Spinal cord (tissue), 9 donors: ENCODE measurements at regions not wholly inside any gene's neighbourhood (a gene's known extent, or its start where the extent isn't known, plus 50 kb on each side); places are given as distances from the start of the nearest gene placed in this dataset.

Experiments
- DNase-seq, 6 donors: peaks; one replicate each; pipeline versions ENCODE4 v3.0.0 to v3.0.0-alpha.2; 2013 to 2015; ENCODE audit warnings: low spot score in 6 of 6, low read depth in 4 of 6
- H3K27ac ChIP-seq: one replicate; pipeline ENCODE4 v1.5.1; 2013; ENCODE audit warnings: low read depth, low read length, control low read depth
- H3K27me3 ChIP-seq: one replicate; pipeline ENCODE4 v1.6.1; 2013; ENCODE audit warnings: low read length; ENCODE audit not compliant: control insufficient read depth, insufficient read depth
- H3K36me3 ChIP-seq: one replicate; pipeline ENCODE4 v1.6.1; 2013; ENCODE audit warnings: low read length; ENCODE audit not compliant: control insufficient read depth, insufficient read depth
- H3K4me1 ChIP-seq: one replicate; pipeline ENCODE4 v1.6.1; 2013; ENCODE audit warnings: low read length; ENCODE audit not compliant: control insufficient read depth, insufficient read depth
- H3K4me3 ChIP-seq: one replicate; pipeline ENCODE4 v1.5.1; 2013; ENCODE audit warnings: low read depth, low read length, control low read depth
- H3K9me3 ChIP-seq: one replicate; pipeline ENCODE4 v1.6.1; 2013; ENCODE audit warnings: low read length; ENCODE audit not compliant: control insufficient read depth, insufficient read depth
- WGBS: methylation state at CpG from one replicate; pipeline ENCODE4 v1.1.5; 2013; ENCODE audit warnings: missing lambda C conversion rate; ENCODE audit not compliant: insufficient coverage; 5-methylcytosine and 5-hydroxymethylcytosine counted together
- donor health status: healthy.

- H3K4me3 ChIP-seq: no peak overlapping the region
- H3K27me3 ChIP-seq: peaks cover 2% of the 10 kb centered on the region
- no peak overlapping the region for H3K27ac ChIP-seq
- H3K4me1 ChIP-seq: peaks cover 43% of the 10 kb centered on the region
- no peak for DNase-seq
- no peaks in the 10 kb centered on the region for H3K36me3 ChIP-seq
- no peaks in the 10 kb centered on the region for H3K9me3 ChIP-seq
- WGBS: 88% methylated on average over 10 of the region's 11 CpGs
These were observed 153.7 kb upstream of the TLE3 start for GRCh38 chr15:70251246-70251990.

GRCh38 chr15:70250208-70251201, 152.8 kb upstream of the TLE3 start:
- Histone ChIP-seq H3K4me3 (no peak overlapping the region), H3K36me3 (no peaks in the 10 kb centered on the region), H3K9me3 (no peaks in the 10 kb centered on the region), H3K27me3 (peaks cover 2% of the 10 kb centered on the region), H3K4me1 (peaks cover 43% of the 10 kb centered on the region), H3K27ac (no peak overlapping the region)
- no peak for DNase-seq
- 81% methylated on average over 21 of the region's 27 CpGs for WGBS

- peaks cover 2% of the 10 kb centered on the region for H3K27me3 ChIP-seq
- H3K27ac ChIP-seq: no peak overlapping the region
- peaks cover 43% of the 10 kb centered on the region for H3K4me1 ChIP-seq
- 80% methylated on average over 2 of the region's 6 CpGs for WGBS
- no peak for DNase-seq
- no peaks in the 10 kb centered on the region for H3K9me3 ChIP-seq
- H3K36me3 ChIP-seq: no peaks in the 10 kb centered on the region
- H3K4me3 ChIP-seq: no peak overlapping the region
These were observed 151.9 kb upstream of the TLE3 start for GRCh38 chr15:70249616-70250015.

- 74% methylated on average over 8 of the region's 12 CpGs for WGBS
- H3K4me1 ChIP-seq: peaks cover 38% of the 10 kb centered on the region
- no peak for DNase-seq
These were observed 150.7 kb upstream of the TLE3 start for GRCh38 chr15:70248116-70249025.

GRCh38 chr15:70247281-70247680, 149.6 kb upstream of the TLE3 start:
- no peak for DNase-seq
- Histone ChIP-seq H3K27ac (no peak overlapping the region), H3K27me3 (peaks cover 2% of the 10 kb centered on the region), H3K4me3 (no peak overlapping the region), H3K9me3 (no peaks in the 10 kb centered on the region), H3K4me1 (peaks cover 30% of the 10 kb centered on the region), H3K36me3 (no peaks in the 10 kb centered on the region)
- 92% methylated on average over 3 of the region's 6 CpGs for WGBS

More at GRCh38 chr15:70248116-70249025, 150.7 kb upstream of the TLE3 start:
- no peak overlapping the region for H3K27ac ChIP-seq
- peaks cover 2% of the 10 kb centered on the region for H3K27me3 ChIP-seq
- no peak overlapping the region for H3K4me3 ChIP-seq
- H3K9me3 ChIP-seq: no peaks in the 10 kb centered on the region
- no peaks in the 10 kb centered on the region for H3K36me3 ChIP-seq

- Histone ChIP-seq H3K27me3 (peaks cover 3% of the 10 kb centered on the region), H3K4me1 (peaks cover 25% of the 10 kb centered on the region), H3K4me3 (no peak overlapping the region), H3K36me3 (no peaks in the 10 kb centered on the region), H3K27ac (no peak overlapping the region), H3K9me3 (no peaks in the 10 kb centered on the region)
- no peak for DNase-seq
- 98% methylated on average over 5 of the region's 8 CpGs for WGBS
These were observed 149.0 kb upstream of the TLE3 start for GRCh38 chr15:70246623-70247220.

GRCh38 chr15:70245932-70246622, 148.4 kb upstream of the TLE3 start:
- Histone ChIP-seq H3K4me1 (peaks cover 19% of the 10 kb centered on the region), H3K9me3 (no peaks in the 10 kb centered on the region), H3K27ac (no peak overlapping the region), H3K4me3 (no peak overlapping the region), H3K36me3 (no peaks in the 10 kb centered on the region), H3K27me3 (peaks cover 3% of the 10 kb centered on the region)
- WGBS: 95% methylated on average over 12 of the region's 12 CpGs
- no peak for DNase-seq

- Histone ChIP-seq H3K9me3 (no peaks in the 10 kb centered on the region), H3K4me3 (no peak overlapping the region), H3K4me1 (peaks cover 9% of the 10 kb centered on the region), H3K27me3 (peaks cover 3% of the 10 kb centered on the region), H3K27ac (no peak overlapping the region), H3K36me3 (no peaks in the 10 kb centered on the region)
- 89% methylated on average over 3 of the region's 9 CpGs for WGBS
- no peak for DNase-seq
These were observed 147.3 kb upstream of the TLE3 start for GRCh38 chr15:70244978-70245542.
